K562 (cell line): ENCODE measurements at regions not wholly inside any gene's neighbourhood (a gene's known extent, or its start where the extent isn't known, plus 50 kb on each side); places are given as distances from the start of the nearest gene placed in this dataset.

ENCODE experiments used
- BRF2 ChIP-seq: IDR thresholded peaks from 3 replicates; pipeline ENCODE4 v1.6.1; 2011; ENCODE audit warnings: borderline replicate concordance, mild to moderate bottlenecking; ENCODE audit not compliant: insufficient read length, insufficient read depth
- CC2D1A ChIP-seq: fragments of 450-650 bp; IDR thresholded peaks from 2 replicates; pipeline ENCODE4 v1.6.1; 2017; ENCODE audit warnings: mild to moderate bottlenecking
- CEBPB ChIP-seq: fragments of 450-650 bp; IDR thresholded peaks from 2 replicates; pipeline ENCODE4 v1.6.1; 2016; ENCODE audit warnings: missing genetic modification characterization, missing compliant biosample characterization
- CHD2 ChIP-seq: IDR thresholded peaks from 2 replicates; pipeline ENCODE4 v1.6.1; 2011; ENCODE audit warnings: low read depth, low read length
- CREB1 ChIP-seq, 2 experiments: sonication (generic) in 1 of 2; formaldehyde crosslinking in 1 of 2; IDR thresholded peaks; 2 replicates each; pipeline versions ENCODE4 v1.6.1 to v1.8.0; 2012 to 2022; ENCODE audit warnings: inconsistent platforms in 1 of 2, mild to moderate bottlenecking in 1 of 2, missing genetic modification reagents in 1 of 2, moderate library complexity in 1 of 2
- FOSL1 ChIP-seq: fragments of 200-800 bp; sonication (Bioruptor generic); conservative IDR thresholded peaks from 2 replicates; pipeline ENCODE4 v1.6.1; 2016; ENCODE audit warnings: missing genetic modification characterization, missing compliant biosample characterization
- FOXM1 ChIP-seq, 2 experiments: fragments of 450-650 bp in 1 of 2; sonication (generic) in 1 of 2; formaldehyde crosslinking in 1 of 2; IDR thresholded peaks; 2 replicates each; pipeline versions ENCODE4 v1.6.1 to v1.9.0; 2017 to 2022; ENCODE audit warnings: low read depth in 2 of 2, mild to moderate bottlenecking in 2 of 2, missing genetic modification reagents in 1 of 2, moderate library complexity in 1 of 2
- GTF3C2 ChIP-seq: IDR thresholded peaks from 3 replicates; pipeline ENCODE4 v1.6.1; 2011; ENCODE audit warnings: borderline replicate concordance, mild to moderate bottlenecking, moderate library complexity; ENCODE audit not compliant: insufficient read length; ENCODE audit errors: extremely low read depth
- SNRNP70 ChIP-seq: fragments of 200-400 bp; formaldehyde crosslinking; optimal IDR thresholded peaks from 2 replicates; pipeline ENCODE3; 2017; ENCODE audit warnings: low read depth, low read length
- TAF15 ChIP-seq: fragments of 200-400 bp; formaldehyde crosslinking; IDR thresholded peaks from 2 replicates; pipeline ENCODE4 v1.6.1; 2017; ENCODE audit warnings: mild to moderate bottlenecking, low read depth, low read length, moderate library complexity
- TAF7 ChIP-seq: fragments of 450-650 bp; IDR thresholded peaks from 2 replicates; pipeline ENCODE4 v1.6.1; 2016; ENCODE audit warnings: missing genetic modification characterization, missing compliant biosample characterization
- ZNF3 ChIP-seq: fragments of 250-450 bp; sonication (Bioruptor Pico); IDR thresholded peaks from 2 replicates; pipeline ENCODE4 v1.5.0; 2021; ENCODE audit warnings: mild to moderate bottlenecking, moderate library complexity

GRCh38 chrX:88828011-88828410, 81.0 kb downstream of the CPXCR1 start:
- TF ChIP-seq BRF2, result no peak
- no peak for TF ChIP-seq FOXM1 (IDR thresholded peaks at IDR 0.05; ENCODE audit: low read depth)
- no peak for TF ChIP-seq FOXM1 (CRISPR knock-in tag; IDR thresholded peaks at IDR 0.05; ENCODE audit: low read depth)
- no peak for TF ChIP-seq CC2D1A
- no peak for TF ChIP-seq GTF3C2
- no peak for TF ChIP-seq SNRNP70
- no peak for TF ChIP-seq ZNF3 (CRISPR knock-in tag)
- TF ChIP-seq CEBPB (tag), result no peak
- TF ChIP-seq CHD2, result no peak
- TF ChIP-seq TAF15, result no peak
- no peak for TF ChIP-seq CREB1 (IDR thresholded peaks at IDR 0.05)
- TF ChIP-seq CREB1 (CRISPR knock-in tag; IDR thresholded peaks at IDR 0.05), result no peak
- TF ChIP-seq TAF7, result no peak
- no peak for TF ChIP-seq FOSL1 (tag)
